Gastroesophageal sphincter (tissue), 4 donors: ENCODE measurements at regions not wholly inside any gene's neighbourhood (a gene's known extent, or its start where the extent isn't known, plus 50 kb on each side); places are given as distances from the start of the nearest gene placed in this dataset.

Experiments used
- ATAC-seq: fragments of 150-250 bp; one replicate; pipeline ENCODE4 v1.9.1; 2016; ENCODE audit warnings: mild to moderate bottlenecking, moderate library complexity
- H3K27ac ChIP-seq, 4 donors: fragments of 200-600 bp; sonication (generic) in 3 of 4; 1 replicate in 3 of 4; 2 replicates in 1 of 4; pipeline ENCODE4 v1.5.1; 2016 to 2019
- H3K27me3 ChIP-seq: fragments of 200-600 bp; sonication (generic); one replicate; pipeline ENCODE4 v1.5.1; 2019
- H3K36me3 ChIP-seq, 2 donors: fragments of 200-600 bp; sonication (generic); one replicate each; pipeline ENCODE4 v1.5.1; 2019; ENCODE audit warnings: control low read depth in 1 of 2
- H3K4me1 ChIP-seq, 3 donors: fragments of 200-600 bp; sonication (generic); 1 replicate in 2 of 3; 2 replicates in 1 of 3; pipeline ENCODE4 v1.5.1; 2016 to 2019; ENCODE audit warnings: control low read depth in 2 of 3
- H3K4me3 ChIP-seq, 2 donors: fragments of 200-600 bp; sonication (generic); one replicate each; pipeline ENCODE4 v1.5.1; 2019; ENCODE audit warnings: mild to moderate bottlenecking in 1 of 2, moderate library complexity in 1 of 2
- H3K9me3 ChIP-seq, 3 donors: fragments of 200-600 bp; sonication (generic); one replicate each; pipeline ENCODE4 v1.5.1; 2017 to 2019; ENCODE audit warnings: control low read depth in 2 of 3
- CTCF ChIP-seq, 4 experiments: fragments of 200-600 bp in 2 of 4; fragments of 450-650 bp in 2 of 4; sonication (generic) in 1 of 4; IDR thresholded peaks; one replicate each; pipeline ENCODE4 v1.5.1; 2017 to 2019; ENCODE audit warnings: antibody characterized with exemption in 4 of 4, mild to moderate bottlenecking in 2 of 4, moderate library complexity in 2 of 4
- EP300 ChIP-seq: sonication (generic); formaldehyde crosslinking; IDR thresholded peaks from one replicate; pipeline ENCODE4 v1.6.1; 2017; ENCODE audit warnings: antibody characterized with exemption, mild to moderate bottlenecking
- POLR2A ChIP-seq, 2 donors: fragments of 450-650 bp; IDR thresholded peaks; one replicate each; pipeline ENCODE4 v1.6.1; 2017; ENCODE audit warnings: antibody characterized with exemption in 2 of 2, mild to moderate bottlenecking in 2 of 2, moderate library complexity in 1 of 2
- POLR2AphosphoS5 ChIP-seq: sonication (generic); formaldehyde crosslinking; IDR thresholded peaks from one replicate; pipeline ENCODE4 v1.6.1; 2017; ENCODE audit warnings: antibody characterized with exemption
- WGBS, 2 donors: methylation state at CpG; one replicate each; pipeline ENCODE4 v1.1.5; 2018; ENCODE audit warnings: low coverage in 1 of 2; 5-methylcytosine and 5-hydroxymethylcytosine counted together

- H3K36me3 ChIP-seq = no peaks in the 10 kb centered on the region
- H3K27ac ChIP-seq = no peak overlapping the region
- H3K4me3 ChIP-seq = no peak overlapping the region
- no peak for TF ChIP-seq CTCF (IDR thresholded peaks at IDR 0.05)
- TF ChIP-seq POLR2A (IDR thresholded peaks at IDR 0.05) = no peak
- TF ChIP-seq EP300 = no peak
- TF ChIP-seq POLR2AphosphoS5 = no peak
- H3K4me1 ChIP-seq = peaks cover 0 to 8% (median 5%) of the 10 kb centered on the region in 3 donors
- no peak for ATAC-seq
- no peaks in the 10 kb centered on the region for H3K9me3 ChIP-seq
- WGBS, 2 donors = 67 to 85% methylated on average over 4 of the region's 4 CpGs
- no peaks in the 10 kb centered on the region for H3K27me3 ChIP-seq
These were observed 249.3 kb downstream of the CD83 start for GRCh38 chr6:14366872-14367271.

GRCh38 chr6:14367296-14367695 lies 249.7 kb downstream of the CD83 start:
- H3K9me3 ChIP-seq = no peaks in the 10 kb centered on the region
- peaks cover 0 to 4% (median 1%) of the 10 kb centered on the region in 3 donors for H3K4me1 ChIP-seq
- TF ChIP-seq EP300 = no peak
- no peak for TF ChIP-seq POLR2A (IDR thresholded peaks at IDR 0.05)
- no peak for TF ChIP-seq CTCF (IDR thresholded peaks at IDR 0.05)
- no peak for TF ChIP-seq POLR2AphosphoS5
- no peaks in the 10 kb centered on the region for H3K27me3 ChIP-seq
- no peak for ATAC-seq
- H3K36me3 ChIP-seq = no peaks in the 10 kb centered on the region
- H3K4me3 ChIP-seq = no peak overlapping the region
- no peak overlapping the region for H3K27ac ChIP-seq
- 72 to 86% methylated on average over 1 to 2 of the region's 2 CpGs for WGBS, 2 donors

GRCh38 chr6:14369717-14370116 lies 252.1 kb downstream of the CD83 start:
- ATAC-seq = no peak
- no peak for TF ChIP-seq EP300
- TF ChIP-seq POLR2A (IDR thresholded peaks at IDR 0.05) = no peak
- no peak for TF ChIP-seq CTCF (IDR thresholded peaks at IDR 0.05)
- no peak for TF ChIP-seq POLR2AphosphoS5
- Histone ChIP-seq H3K36me3 (no peaks in the 10 kb centered on the region), H3K4me3 (no peak overlapping the region), H3K4me1 (no peaks in the 10 kb centered on the region), H3K9me3 (no peaks in the 10 kb centered on the region), H3K27me3 (no peaks in the 10 kb centered on the region), H3K27ac (no peak overlapping the region)
- WGBS, 2 donors = 89 to 93% methylated on average over 3 of the region's 3 CpGs

- 79 to 88% methylated on average over 3 of the region's 3 CpGs for WGBS, 2 donors
- Histone ChIP-seq H3K9me3 (no peaks in the 10 kb centered on the region), H3K4me3 (no peak overlapping the region), H3K27me3 (no peaks in the 10 kb centered on the region), H3K27ac (no peak overlapping the region), H3K4me1 (no peaks in the 10 kb centered on the region), H3K36me3 (no peaks in the 10 kb centered on the region)
- TF ChIP-seq POLR2A (IDR thresholded peaks at IDR 0.05) = no peak
- no peak for TF ChIP-seq CTCF (IDR thresholded peaks at IDR 0.05)
- no peak for TF ChIP-seq EP300
- no peak for TF ChIP-seq POLR2AphosphoS5
- no peak for ATAC-seq
These were observed 254.0 kb downstream of the CD83 start for GRCh38 chr6:14371530-14371929.

- ATAC-seq = no peak
- no peaks in the 10 kb centered on the region for H3K27me3 ChIP-seq
- H3K36me3 ChIP-seq = no peaks in the 10 kb centered on the region
- H3K4me1 ChIP-seq = no peaks in the 10 kb centered on the region
- no peak for TF ChIP-seq EP300
- TF ChIP-seq POLR2A (IDR thresholded peaks at IDR 0.05) = no peak
- no peak for TF ChIP-seq POLR2AphosphoS5
- TF ChIP-seq CTCF (IDR thresholded peaks at IDR 0.05) = no peak
- 81 to 85% methylated on average over 7 of the region's 7 CpGs for WGBS, 2 donors
- no peak overlapping the region for H3K4me3 ChIP-seq
- no peaks in the 10 kb centered on the region for H3K9me3 ChIP-seq
- H3K27ac ChIP-seq = no peak overlapping the region
These were observed 255.3 kb downstream of the CD83 start for GRCh38 chr6:14372734-14373489.
